RKO (cell line): ENCODE measurements at regions not wholly inside any gene's neighbourhood (a gene's known extent, or its start where the extent isn't known, plus 50 kb on each side); places are given as distances from the start of the nearest gene placed in this dataset.

ENCODE experiments used
- DNase-seq: peaks from one replicate; pipeline ENCODE4 v3.0.0-alpha.2; 2016; ENCODE audit warnings: low spot score

DNA sequence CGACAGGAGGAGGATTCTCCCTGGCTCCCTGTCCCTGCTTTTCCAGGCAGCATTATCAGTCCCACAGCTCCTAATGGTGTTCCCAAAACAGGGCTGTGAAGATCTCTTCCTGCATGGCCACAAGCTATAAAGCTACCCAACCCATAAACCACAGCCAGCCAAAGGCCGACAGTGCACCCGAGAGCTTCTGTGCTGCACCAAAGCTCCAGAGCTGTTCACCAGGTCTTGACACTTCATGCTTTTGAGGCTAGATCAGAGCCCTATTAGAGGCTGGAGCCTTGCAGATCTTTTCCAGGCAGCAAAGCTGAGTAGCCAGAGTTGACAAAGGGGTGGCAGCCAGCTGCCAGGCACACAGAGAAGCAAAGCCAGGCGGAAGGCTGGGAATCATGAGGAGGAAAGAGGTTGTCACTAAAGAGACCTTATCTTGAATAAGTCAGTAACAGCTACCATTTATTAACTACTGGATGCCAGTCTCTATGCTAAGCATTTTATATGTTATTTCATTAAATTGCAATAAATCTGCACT, 180.4 kb downstream of the KATNAL1 start:
- no peak for DNase-seq

DNA sequence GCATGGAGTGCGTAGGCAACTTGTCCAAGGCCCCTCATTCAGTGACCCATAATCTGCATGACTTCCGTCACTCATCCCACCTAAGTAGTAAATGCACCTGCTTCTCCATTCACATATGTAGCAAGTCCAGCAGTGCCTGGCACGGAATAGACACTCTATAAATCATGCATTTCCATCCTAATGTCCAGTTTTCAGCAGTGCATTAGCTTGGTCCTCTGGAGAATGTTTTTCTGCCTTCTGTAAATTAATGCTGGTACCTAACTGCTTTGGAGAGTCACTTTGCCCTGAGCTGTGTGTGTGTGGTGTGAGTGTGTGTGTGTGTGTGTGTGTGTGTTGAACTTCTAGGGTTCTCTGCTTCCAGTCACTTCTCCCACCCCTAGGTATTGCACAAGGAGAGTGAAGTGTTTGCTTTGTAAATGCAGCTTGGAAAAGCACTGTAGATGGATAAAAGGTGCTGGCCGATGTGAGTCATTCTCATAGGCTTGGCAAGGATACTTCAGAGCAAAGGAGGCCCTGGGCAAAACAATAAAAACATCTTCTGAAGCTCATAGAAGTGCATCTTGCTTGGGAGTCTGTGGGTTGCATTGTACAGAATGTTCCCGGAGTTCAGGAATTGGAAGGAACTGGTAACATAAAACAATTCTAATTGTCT, 181.8 kb downstream of the KATNAL1 start:
- no peak for DNase-seq

- DNase-seq = no peak
Observed at GRCh38 chr13:30124131-30124768, 183.1 kb downstream of the KATNAL1 start.

- DNase-seq = no peak
Observed at GRCh38 chr13:30123575-30123974, 183.8 kb downstream of the KATNAL1 start.

- no peak for DNase-seq
Observed at GRCh38 chr13:30121666-30122065, 185.7 kb downstream of the KATNAL1 start.

DNA sequence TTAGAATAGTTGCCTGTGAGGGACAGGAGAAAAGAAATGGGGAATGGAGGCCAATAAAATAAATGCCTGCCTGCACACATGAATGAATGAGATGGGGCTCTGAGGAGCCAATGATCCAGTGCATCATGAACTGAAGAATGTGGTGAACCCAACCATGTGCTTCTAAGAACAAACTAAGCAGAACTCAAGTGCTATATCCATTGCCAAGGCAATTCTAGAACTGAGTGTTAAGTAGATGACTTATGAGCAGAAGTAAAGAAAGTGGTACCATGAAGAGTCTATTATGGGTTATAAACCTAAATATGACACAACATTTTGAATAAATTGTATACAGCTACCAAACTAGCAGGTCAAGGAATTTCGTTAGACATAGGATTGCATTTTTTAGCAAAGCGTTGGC, 186.1 kb downstream of the KATNAL1 start:
- DNase-seq = no peak

DNA sequence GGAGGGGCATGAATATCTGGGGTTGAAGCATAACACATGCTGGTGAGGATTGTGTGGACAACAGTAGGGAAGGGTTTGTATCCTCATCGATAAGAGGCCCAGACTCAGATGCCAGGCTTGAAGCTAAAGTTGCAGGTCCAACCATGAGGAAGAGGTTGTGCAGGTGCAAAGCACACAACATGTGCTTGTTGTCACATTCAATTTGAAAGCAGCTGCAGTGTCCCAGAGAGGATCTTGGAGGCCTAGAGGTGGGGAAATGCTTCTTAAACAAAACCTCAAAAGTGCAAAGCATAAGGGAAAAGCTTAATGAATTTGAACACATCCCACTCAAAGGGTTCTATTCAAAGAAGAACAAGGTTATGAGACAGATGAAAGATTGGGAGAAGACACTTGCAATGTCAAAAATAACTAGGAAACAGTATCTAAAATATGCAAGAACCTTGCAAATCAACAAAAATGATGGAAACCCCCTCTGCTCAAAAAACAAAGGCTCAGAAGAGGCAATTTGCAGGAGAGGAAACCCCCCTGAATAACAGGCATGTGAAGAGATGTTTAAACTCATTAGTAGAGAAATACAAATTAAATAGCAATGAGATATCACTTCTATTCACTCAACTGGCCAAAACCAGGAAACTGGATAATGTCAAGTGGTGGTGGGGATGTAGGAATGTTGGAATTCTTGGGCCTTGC, 187.1 kb downstream of the KATNAL1 start:
- no peak for DNase-seq

- DNase-seq = no peak
Observed at GRCh38 chr13:30119476-30119875, 187.9 kb downstream of the KATNAL1 start.

GRCh38 chr13:30116379-30116778, 191.0 kb downstream of the KATNAL1 start:
- DNase-seq = no peak

DNA sequence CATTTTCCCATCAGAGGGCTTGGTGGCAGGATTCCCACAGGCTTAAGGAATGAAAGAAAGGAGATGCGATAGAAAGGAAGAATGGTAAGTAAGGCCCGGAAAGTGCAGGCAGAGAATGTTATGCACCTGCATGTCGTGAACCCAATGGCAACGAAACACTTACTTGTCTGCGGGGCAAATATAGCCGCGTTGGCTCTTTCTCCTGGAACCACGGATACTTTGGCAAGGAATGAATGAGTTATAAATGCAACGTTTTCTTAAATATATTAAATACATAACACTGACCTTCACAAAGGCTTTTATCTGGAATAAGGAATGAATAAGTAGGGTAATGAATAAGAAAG, 192.1 kb downstream of the KATNAL1 start:
- DNase-seq = no peak

DNA sequence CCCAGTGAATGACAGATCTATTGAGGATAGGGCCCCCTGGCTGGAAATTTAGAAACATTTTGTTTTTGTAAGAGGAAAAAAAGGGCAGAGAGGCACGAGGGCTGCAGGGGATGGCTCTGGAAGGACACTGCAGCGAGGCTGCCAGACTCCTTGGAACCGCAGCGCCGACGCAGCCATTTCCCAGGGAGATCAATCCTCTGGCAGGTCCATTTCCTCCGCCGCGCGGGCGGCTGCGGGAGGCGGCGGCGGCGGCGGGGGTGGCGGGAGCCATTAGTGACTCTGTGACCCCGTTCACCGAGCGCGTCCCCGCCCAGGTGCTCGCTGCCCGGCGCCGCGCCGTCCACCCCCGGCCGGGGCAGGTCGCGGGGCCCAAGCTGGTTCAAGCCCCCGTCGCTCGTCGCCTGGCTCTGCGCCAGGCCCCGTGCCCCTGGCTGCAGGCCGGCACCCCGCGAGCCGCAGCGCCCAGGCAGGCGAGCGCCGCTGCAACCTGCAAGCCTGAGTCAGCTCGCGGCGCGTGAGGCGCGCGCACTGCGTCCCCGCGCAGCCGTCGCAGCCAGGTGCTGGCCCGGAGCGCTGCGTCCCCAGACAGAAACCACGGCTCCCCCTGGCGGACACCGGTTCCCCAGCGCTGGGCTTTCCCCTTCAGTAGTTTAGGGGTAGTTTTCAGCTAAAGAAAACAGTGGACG, 192.6 kb downstream of the KATNAL1 start:
- DNase-seq = peak; percentile 87

- DNase-seq = no peak
Observed at GRCh38 chr13:30113983-30114570, 193.3 kb downstream of the KATNAL1 start.

- no peak for DNase-seq
Observed at GRCh38 chr13:30113551-30113950, 193.8 kb downstream of the KATNAL1 start.

- peak; percentile 86 for DNase-seq
Observed at GRCh38 chr13:30112602-30113435, 194.5 kb downstream of the KATNAL1 start.

DNA sequence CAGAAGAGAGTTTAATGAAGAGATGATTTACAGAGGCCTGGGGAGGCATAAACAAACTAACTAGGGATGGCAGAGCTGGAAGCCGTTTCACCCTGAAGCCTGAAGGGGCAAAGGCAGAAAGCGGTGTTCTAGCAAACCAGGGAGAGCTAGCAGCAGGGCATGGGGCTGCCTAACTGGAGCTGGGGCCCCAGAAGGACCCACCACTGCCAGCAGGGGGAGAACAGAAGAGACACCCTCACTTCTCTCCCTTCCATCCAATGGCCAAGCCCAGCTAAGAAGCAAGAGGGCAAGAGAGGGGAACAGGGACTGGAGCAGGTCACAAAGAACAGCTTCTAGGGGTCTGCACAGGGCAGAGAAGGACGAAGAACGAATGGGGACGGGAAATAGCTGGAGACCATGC, 195.5 kb downstream of the KATNAL1 start:
- DNase-seq = peak; percentile 35

GRCh38 chr13:30110301-30111070, 196.9 kb downstream of the KATNAL1 start:
- no peak for DNase-seq

- no peak for DNase-seq
Observed at GRCh38 chr13:30109471-30110135, 197.7 kb downstream of the KATNAL1 start.

DNA sequence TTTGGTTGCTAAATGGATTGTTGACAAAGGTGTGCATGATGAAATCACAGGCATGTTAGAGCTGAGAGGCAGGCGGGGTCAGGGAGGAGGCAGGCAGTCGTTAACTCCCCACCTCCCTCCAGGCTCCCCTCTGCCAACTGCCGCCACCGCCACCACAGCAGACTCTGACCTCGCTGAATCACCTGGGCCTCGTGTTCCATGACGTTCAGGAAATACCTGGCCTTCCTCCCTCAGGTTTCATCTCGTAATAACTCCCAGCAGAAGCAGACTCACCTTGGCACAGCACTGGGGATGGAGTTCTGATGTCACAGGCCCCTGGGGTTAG, 198.5 kb downstream of the KATNAL1 start:
- DNase-seq = no peak

GRCh38 chr13:30108216-30108912, 199.0 kb downstream of the KATNAL1 start:
- DNase-seq = no peak
